Activated CD4-positive, CD25-positive, alpha-beta regulatory T cell treated with anti-CD3 and anti-CD28 coated beads, Interleukin-2, amount 50 U/mL, for 24 hours (primary cell): ENCODE measurements at regions not wholly inside any gene's neighbourhood (a gene's known extent, or its start where the extent isn't known, plus 50 kb on each side); places are given as distances from the start of the nearest gene placed in this dataset.

Experiments used
- ATAC-seq, 2 donors: fragments of 150-1000 bp; cut with Tn5 transposase; one replicate each; pipeline ENCODE4 v1.10.0; 2021; ENCODE audit warnings: mild to moderate bottlenecking in 1 of 2, moderate library complexity in 1 of 2

DNA sequence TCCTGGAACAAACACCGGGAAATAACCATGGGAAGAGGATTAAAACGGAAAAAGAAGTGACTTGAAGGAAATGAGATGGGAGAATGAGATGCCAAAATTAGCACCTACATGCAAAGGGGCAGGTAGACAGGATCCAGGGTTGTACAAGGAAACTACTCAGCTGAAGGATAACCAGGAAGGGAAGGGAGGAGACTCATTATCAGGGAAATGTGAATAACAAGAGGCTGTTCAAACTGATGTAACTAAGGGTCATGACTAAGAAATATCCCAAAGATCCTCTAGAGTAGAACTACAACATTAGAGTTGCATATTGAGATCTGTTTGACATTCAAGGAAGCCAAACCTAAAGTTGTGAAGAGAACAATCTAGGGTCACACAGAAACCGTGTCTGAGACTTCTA lies 166.2 kb upstream of the SP8 start:
- ATAC-seq = no peak

DNA sequence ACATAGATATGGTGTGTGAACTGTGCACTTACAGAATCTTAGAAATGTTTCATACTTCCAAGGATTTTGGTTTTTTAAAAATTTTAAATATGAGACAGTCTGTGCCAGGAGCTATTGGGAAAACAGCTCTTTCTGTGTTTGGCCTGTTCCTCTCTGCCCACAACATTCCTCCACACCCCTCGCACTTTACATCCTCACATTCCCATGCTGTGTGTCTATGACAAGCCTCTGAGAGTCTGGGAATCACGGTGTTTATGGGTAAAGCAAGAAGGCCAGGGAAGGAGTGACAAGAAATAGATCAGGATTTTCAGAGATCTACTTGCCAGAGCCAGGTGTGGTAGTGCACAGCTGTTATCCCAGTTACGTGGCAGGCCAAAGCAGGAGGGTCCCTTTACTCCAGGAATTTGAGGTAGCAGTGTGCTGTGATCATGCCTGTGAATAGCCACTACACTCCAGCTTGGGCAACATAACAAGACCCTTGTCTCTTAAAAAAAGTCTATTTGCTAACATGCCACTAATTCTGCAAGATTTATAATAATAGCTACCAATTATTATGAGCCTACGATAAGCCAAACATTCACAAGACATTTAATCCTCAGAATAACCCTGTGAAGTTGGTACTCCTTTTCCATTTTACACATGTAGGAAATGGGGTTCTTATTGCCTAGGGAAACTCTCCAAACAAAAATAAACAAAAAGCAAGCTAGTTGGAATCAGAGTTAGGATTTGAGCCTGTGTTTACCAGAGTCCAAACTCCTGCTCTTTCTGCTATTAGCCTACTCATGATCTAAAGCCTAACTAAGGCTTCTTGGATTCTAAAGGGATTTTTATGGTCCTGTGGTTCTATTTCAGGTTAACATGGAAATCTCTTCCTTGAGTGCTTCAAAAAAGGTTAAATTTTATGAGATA lies 168.3 kb upstream of the SP8 start:
- no peak for ATAC-seq

DNA sequence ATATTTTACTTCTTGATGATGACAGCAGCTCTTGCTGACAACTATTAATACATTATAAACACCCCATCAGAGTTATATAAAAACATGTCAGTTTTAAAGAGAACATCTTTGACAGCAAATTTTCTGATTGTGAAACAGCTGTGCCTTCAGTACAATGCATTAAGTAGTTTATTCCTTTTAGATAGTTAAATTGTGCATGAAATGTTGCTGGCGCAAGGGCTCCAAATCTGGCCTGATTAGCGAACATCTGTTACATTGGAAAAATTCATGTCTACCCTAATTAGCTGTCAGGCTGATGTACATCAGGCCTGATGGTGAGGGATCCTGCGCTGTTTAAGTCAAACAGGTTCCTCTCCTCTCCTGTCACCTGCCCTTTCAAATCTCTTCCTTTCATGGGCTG lies 171.9 kb upstream of the SP8 start:
- no peak for ATAC-seq

DNA sequence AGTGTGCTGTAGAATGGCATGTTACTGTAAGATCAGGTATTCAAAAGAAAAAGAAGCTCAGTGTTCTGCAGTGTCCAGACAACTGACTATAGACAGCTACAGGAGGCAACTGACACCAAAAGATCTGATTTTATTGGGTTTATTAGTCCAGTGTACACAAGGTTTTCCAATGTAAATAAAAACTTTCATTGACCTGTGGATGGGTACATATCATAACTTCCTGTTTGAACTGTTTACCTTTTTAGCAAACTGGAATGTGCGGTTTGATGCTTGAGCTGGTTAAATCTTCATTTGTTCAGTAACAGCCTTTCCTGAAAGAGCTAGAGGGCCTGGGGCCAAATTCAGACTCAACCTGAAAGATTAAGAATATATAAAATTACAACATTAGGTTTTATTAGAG lies 172.6 kb upstream of the SP8 start:
- no peak for ATAC-seq

DNA sequence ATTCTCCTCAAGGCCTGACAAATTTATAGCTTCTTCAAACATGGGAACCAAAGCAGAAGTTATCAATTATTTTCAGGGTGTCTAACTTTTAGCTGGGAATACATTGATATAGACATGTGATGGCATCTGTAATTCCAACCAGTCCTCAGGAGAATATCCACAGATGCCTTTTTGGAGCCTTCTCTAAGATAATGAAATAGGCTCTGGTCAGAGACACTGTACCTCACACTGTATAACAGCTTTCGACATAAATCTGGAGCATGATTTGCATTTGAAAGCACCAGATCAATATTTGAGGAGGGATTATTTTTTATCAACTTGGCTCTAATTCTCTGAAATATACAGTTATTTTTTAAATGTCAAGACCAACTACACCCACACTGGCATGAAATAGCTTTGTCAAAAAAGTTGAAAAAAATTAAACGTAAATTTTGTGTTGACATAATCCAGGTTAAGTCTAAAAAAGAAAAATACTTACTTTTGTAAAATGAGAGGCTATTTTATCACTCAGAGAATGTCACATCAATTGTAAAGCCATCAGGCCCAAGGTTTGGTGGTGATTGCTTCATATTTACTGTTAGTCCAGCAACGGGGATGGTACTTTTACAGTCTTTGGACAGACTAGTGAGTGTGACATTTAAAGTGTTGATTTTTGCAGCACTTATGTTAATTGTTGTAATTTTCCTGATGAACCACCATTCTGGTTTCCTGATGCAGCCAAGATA lies 177.0 kb upstream of the SP8 start:
- ATAC-seq = no peak

DNA sequence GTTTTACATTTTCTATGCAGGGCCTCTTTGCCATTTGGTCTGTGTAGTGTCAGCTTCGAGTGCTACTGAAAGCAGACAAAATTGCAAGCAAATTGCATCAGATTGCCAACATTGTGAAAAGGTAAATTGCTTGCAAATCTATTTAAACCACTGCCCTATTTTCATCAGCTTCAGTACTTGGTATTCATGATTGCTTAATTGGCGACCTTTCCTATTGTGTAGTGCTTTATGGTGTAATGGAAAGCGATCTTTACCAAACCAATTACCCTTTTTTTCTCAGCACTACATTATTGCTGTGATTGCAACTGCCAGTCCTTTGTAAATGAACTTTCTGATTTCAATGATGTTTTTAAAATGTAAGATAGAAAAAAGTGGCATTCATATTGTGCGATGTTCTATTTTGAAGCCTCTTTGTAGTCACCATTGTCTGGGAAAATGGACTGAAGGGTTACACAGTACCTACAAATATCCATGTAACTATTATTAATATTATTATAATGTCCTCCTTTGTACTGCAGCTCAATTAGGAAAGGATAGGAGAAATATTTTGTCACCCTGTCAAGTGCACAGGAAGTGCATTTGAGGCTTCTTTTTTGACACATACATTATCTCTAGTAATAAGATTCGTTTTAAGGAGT lies 177.7 kb upstream of the SP8 start:
- ATAC-seq = no peak

DNA sequence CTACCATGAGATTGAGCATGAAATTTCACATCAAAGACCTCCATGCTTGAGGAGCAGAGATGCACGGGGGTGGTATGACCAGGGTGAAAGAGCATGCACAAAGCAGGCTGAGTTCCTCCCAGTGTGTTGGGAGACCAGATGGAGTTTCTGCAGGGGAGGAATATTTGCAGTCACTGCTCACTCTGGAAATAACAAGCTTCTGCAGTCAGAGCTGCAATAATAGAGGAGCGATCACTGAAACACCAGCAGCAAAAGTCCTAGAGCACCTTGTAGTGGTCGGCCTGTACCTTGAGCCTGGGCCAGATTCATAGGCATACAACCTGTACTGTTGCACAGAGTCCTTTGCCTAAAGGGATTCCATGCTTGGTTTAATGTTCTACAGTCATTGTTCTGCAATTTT lies 184.5 kb upstream of the SP8 start:
- no peak for ATAC-seq

DNA sequence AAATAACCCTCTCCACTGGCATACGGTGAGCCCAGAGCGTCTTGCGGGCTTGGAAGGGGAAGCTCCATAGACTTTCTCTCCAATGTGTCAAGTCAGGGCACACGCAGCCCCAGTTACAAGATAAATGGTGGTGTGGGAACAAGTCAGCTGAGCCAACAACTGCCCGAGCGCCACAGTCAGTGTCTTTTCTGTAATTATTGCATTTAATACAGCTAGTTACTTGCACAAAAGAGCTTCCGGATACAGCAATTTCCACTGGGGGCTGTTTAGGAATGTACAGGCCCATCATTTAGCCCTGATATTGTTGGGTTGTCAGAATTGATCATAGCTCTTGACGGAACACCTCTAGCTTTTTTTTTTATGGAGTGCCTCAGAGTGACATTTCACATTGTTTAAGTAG lies 193.5 kb upstream of the SP8 start:
- ATAC-seq = no peak

DNA sequence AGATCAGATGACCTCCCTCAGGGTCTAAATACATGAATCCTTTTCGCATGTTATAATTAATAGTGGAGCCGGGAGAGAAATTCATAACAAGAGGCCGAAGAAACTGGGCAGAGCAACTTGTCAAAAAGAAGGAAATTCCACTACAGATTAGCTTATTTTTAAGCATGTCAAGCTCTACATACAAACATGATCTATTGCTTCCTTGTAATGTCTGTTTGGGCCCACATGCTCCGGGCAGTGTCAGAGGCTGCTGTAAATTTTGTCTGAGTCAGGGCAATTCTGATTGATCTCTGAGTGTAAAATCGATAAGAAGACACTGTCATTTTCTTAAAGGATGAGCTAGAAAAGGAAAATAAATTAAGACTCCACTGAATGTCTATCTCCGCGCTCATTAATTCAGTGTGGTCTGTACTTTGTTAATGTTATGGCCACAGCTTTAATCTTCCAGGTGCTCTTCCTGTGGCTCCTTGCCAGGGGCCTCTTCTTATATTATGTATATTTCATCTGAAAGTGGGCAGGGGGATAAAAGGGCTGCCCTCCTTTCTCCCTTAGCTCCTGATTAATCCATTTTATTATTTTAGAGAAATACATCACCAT lies 194.1 kb upstream of the SP8 start:
- ATAC-seq = no peak

DNA sequence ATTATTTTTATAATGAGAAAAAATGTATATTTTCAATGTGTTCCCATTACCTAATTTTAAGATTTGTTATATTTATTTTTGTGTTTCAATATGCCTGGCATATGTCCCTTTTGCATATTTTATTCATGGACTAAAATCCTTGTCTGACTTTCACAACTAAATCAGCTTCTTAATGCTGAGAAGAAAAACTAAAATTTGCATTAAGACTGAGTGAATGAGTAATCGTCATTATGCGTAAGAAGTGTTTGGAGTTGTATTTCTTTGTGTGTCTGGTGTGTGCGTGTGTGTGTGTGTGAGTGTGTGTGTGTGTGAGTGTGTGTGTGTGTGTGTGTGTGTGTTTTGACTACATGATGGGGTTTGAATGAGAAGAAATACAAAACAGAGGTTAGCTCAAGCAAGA lies 201.7 kb upstream of the SP8 start:
- ATAC-seq = no peak

DNA sequence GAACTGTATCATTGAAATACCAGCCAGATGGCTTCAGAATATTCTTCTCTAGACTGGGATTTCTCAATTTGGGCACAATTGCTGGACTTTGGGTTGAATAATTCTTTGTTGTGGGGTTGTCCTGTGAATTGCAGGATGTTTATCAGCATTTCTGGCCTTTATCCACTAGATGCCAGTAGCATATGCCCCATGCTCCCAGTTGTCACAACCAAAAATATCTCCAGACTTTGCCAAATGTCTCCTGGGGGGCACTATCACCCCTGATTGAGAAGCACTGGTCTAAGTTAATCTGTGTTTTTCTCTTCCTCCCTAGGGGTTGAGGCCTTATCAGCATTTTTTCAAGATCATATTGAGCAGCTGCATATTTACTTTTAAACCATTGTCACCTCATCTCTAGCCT lies 204.9 kb upstream of the SP8 start:
- no peak for ATAC-seq

DNA sequence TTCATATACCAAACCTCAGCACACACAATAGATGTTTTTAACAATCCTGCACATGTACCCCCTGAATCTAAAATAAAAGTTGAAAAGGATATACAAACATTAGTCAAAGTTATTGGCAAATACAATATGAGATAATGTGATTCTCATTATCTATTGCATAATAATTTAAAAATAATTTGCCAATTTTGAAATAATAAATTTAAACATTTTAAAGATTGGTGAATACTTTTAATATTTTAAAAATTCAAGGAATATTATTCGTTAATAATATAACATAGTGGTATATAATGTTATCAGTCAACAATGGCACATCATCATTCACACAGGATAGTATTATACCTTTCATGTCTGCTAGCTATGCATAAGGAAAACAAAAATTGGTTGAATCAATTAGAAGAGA lies 207.0 kb upstream of the SP8 start:
- ATAC-seq = no peak

DNA sequence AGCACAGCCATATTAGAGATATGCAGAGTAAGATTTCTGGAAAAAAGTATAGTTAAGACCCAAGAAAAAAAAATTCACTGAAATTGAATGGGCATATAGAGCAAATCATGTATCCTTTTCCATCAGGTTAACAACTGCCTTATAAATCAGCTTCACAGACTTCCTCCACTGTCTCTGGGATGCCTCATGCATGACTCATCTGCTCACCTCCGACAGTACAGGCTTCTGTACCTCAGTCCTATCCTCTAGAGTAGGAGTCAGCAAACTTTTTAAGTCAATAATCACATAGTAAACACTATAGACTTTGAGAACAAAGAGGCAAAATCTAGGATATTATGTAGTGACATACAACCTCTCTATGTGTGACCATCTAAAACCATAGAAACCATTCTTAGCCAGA lies 211.6 kb upstream of the SP8 start:
- ATAC-seq = no peak

DNA sequence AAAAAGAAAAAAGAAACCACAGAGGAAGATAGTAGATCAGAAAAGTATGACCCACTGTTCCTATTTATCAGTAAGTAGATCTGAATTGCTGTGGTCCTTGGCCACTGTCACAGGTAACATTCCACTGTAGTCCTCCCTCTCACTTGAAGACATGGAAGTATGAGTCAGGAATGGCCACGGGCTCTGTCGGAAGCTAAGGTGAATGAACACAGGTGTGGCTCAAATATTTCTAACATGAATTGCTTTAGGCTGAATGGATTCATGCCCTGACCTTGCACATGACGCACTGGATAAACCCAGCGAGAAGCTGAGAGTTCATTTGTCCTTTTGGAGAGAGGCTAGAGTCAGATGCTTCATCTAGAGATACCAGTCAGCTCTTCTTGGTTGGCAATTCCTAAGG lies 224.5 kb upstream of the SP8 start:
- no peak for ATAC-seq

DNA sequence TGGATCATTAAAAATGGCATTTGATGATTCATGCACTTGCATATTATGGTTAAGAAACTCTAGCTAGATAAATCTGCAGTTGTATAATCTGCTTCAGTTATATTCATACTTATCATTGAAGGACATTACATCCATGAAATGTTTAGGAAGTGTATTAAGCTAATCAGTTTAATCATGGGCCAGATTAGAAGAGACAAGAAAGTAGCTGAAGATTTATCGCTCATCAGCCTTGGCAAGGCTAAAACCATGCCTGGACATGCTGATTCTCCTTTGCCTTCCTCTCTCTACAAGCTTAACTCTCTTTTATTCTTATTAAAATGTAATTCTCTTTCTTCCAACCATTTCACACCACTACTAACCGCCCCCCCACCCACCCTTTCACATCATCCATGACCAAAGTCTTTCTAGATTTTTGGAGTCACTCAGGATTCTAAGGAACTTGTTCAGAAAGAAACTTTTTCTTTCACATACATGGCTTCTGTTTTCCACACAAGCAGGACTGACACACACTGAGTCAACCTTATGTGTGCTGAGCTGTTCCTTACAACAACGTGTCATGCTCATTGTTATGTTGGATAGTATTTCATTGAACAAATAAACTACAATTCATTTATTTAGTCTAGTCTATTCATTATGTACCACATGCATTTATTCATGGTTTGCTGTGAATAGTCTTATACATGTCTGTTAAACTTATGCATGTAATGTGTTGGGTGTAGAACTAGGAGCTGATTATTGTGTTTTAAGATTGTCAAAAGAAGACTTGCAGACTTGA lies 227.3 kb upstream of the SP8 start:
- no peak for ATAC-seq

DNA sequence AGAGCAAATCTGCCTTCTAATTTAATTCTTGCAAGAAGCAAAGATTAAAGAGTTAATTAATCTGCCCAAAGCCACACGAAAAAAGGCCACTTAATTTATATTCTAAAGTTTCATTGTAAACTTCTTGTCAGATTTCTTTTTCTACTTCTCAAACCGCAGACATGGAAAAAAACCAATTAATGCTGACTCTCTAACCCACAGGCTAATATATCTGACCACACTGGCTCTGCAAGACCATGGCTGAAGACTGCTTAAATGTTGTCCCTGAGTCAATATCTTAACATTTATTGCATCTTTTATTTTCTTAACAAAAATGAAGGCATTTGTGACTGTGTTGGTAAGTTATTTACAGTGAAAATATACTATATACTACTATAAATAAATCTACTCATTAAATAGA lies 234.0 kb upstream of the SP8 start:
- no peak for ATAC-seq

DNA sequence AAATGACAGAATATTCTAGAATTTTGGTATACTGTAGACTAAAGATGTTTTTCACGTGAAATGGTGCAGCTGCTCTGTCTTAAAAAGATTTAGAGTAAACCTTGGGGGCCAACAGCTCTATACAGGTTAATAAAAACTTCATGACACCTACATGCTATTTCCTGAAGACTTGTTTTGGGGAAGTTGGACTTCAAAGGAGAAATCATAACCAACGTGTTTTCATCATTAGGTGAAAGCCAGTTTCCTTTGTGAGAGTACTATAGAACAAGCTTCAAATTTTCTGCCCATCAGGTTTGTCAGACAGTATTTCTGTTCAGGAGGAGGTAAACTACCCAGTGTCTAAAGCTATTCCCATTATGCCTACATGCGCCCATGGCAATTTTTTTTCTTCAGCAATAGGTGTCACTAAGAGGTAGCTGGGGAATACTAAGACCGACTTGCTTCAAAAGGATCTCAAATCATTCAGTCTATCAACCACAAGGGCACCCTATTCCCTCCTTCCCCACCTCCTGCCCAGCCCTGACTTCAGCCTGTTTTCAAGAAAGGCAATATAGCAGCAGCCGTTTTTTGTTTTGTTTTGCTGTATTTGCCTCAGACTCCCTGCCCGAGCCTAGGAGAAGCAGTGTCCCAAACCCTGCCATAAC lies 237.3 kb upstream of the SP8 start:
- no peak for ATAC-seq

DNA sequence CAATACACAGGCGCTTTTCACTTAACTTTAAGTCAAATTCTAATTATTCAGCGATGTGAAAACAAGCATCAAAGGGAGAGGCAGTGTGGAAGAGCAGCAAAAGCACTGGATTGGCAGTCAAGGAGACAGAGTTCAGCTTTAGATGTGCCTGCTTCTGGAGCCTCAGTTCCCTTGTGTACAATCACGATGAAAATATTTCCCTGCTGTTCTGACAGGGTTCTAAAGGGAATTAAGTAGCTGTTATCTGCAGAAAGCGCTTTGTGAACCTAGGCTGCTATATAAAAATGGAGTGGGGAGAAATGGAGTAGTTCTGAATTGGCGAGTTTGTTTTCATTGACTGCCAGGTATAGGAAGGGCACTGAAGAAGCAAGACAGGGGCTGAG lies 237.8 kb upstream of the SP8 start:
- ATAC-seq = no peak

DNA sequence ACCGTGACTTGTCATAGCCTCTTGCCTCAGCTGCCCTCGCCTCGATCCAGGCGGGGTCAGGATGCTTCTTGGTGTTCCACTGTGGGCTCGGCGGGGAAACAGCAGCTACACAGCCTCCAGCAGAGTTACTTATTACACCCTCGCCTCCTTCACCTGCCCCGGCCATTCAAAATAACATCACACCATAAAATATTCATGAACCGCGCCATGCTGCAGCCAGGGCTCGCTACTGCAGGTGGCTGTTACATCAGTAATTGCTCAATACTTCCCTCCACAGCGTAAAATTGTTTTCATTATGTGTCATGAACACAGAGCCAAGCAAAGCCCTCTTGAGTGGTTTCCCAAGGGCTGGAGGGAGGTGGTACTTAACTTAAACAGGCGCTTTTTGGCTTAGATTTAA lies 241.5 kb upstream of the SP8 start:
- ATAC-seq = no peak

DNA sequence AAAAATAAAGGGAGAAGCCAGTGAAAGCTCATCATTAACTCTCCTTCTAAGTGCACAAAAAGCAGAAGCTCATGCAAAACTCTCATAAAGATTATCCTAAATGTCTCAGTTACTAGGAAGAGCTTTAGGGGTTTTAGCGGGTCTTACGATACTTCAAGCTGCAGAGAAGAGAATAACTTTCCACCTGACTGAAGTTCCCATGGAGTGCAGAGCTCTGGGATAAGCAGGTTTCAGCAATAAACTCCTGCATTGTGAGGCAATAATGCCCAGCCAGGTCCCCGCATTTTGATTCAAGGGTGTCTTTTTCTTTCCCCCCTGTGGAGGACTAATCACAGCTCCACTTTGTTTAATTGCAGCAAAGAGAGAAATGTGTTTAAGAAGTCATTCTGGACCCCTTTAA lies 241.9 kb upstream of the SP8 start:
- no peak for ATAC-seq

DNA sequence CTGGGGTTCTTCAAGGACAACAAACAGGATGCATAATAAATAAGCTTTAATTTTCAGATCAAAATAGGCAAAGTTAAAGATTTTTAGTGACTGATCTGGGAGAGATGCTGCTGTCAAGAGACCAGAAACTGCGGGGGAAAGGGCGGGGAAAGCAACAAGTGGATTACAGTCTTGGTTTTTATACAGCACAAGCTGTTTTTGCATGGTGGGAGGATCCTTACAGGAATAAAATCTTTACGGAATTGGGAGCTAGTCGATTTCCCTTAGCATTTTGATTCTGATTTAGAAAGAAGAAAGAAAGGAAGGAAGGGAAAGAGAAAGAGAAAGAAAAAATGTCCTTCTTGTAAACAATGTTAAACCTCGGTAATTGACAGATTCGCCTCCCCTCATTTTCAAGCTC lies 242.3 kb upstream of the SP8 start:
- ATAC-seq = no peak

DNA sequence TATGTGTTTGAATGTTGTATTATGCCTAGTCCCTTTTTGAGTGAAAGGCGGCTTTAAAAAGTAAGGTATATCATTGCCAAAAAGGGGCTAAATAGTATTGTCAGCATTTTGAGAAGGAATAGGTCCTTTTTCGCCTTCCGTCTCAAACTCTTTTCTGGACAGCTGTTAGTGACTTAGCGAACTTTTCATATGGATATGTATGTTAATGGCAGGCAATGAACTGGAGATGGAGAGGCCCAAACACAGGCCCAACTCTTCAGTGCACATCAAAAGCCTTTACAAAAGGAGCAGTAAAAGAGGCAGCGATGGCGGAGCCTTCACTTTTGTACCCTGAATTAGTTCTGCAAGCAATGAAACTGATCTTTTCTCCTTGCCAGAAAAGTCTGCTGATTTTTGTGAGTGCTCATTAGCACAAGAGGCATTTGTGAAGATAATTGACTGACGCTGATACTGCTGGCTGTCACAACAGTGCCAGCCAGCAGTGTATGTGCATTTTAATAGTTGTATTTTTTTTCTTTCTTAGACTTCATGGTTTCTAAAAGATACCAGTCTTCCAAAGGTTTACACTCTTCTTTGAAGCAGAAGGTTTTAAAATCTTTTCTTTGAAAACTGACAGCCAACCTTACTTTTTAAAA lies 243.7 kb upstream of the SP8 start:
- no peak for ATAC-seq
